ENCODE measurements at regions not wholly inside any gene's neighbourhood (a gene's known extent, or its start where the extent isn't known, plus 50 kb on each side); places are given as distances from the start of the nearest gene placed in this dataset.
"Not testable (repeated sequence)": the region's sequence is repeated elsewhere in the genome, so short reads cannot be mapped to it uniquely, and the experiment has no call there.

DNA sequence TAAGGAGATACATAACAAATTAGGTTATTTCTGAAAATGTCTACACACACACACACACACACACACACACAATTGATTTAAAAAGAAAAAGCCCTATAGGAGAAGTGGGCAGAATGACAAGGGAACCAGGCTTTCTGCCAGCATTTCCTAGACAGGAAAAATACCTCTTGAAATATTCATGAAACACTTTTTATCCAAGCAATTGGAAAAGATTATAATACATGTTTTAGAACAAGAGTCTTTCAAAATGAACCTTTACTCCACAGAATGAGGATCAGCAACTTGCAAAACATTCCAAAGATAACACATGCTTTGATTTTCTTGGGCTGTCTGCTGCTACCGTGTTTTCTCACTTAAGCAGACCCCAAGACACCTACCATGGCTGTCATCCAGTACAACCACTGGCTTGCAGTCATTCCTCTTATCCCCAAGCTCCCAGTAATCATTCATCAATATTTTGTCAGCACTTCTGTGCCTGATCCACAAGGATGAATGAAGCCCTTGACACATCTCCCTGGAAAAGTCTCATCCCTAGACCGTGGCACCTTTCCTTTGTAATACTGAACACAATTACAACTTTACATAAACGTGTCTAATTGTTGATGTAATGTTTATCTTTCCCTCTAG lies 717.1 kb upstream of the ZNF608 start:
- no peak for DNase-seq

DNA sequence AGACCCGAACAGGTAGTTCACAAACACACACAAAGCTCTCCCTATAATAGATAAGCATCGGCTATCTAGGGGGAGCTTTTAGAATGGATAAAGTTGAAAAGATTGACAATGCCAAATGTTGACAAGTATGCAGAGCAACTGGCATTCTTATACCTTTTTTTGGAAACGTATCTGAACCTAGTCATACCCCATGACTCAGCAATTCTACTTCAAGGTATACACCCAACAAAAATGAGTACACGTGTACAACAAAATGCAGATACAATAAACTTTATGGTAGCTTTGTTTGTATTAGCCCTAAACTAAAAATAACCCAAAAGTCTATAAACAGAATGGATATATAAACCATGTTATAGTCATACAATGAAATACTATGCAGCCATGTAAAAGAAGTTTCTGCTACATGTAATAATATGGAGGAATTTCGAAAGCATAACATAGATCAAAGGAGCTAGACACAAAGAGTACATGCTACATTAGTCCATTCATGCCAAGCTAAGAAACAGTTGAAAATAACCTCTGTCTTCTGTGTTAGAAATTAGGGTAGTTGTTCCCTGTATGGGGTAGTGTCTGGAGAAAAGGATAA lies 718.5 kb upstream of the ZNF608 start:
- DNase-seq = no peak
- intact Hi-C loops (cut with DNase I) = no loop called here

More for the DNA sequence above, 717.1 kb upstream of the ZNF608 start:
- intact Hi-C loops (cut with DNase I) = no loop called here

DNA sequence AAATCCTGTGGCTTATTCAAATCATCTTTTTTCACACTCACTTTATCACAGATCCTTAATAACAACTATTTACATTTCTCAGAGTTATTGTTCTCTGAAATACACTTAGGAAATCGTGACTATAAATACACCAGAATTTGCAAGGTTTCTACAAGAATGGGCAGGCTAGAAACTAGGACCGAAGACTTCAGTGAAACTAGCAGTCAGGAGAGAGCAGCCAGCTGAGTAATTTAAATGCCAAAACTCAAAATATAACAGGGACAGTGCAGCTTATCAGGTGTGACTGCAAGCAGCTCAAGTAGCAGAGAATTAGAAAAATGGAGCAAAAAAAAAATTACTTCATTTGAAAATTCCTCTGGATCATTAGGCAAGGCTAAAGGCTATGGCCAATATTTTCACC lies 719.3 kb upstream of the ZNF608 start:
- intact Hi-C loops (cut with DNase I) = no loop called here

DNA sequence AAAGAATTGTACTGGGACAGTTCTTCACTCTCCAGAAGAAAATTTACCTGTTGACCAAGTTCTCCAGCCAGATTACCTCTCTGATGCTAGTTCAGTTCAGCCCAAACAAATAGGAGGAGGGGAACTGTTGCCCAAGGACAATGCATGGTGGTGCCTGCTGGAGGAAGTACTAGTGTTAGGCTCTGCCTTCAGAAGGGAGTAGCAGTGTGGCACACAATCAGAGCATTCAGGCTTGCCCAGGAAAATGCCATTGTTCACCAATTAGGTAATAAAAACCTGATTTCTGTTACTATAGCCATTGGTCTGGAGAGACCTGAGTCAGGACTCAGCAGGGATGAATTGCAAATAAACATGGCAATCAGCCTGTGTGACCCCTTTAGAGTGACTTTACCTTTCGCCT lies 720.8 kb upstream of the ZNF608 start:
- intact Hi-C loops (cut with DNase I) = no loop called here
- DNase-seq = no peak

More for the DNA sequence above, 719.3 kb upstream of the ZNF608 start:
- DNase-seq = no peak

DNA sequence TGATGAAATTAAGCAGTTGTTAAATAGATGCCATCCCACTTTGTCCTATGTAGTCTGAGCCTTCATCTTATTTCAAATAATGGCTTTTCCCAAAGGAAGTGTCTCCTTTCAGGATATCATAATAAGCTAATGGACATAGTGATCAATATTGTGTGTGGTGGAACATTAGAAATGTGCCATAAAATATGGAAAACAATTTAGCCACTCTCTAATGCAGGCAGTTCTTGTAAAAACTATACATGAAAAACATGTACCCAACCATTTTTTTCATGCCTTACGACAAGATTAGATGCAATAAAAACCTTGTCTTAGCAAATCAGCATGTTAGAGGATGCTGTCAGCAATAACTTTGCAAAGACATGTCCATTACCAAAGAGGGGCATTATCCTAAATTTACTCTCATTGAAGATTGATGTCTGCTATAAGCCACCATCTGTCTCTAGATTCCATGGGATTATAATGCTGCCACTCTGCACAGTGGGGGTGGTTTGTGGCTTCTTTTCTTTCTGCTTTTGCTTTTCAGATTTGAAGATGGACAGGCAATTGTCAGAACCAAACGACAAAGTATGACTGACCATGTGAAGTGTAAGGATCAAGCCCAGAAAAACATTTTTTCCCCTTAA lies 724.0 kb upstream of the ZNF608 start:
- no peak for DNase-seq
- intact Hi-C loops (cut with DNase I) = no loop called here

DNA sequence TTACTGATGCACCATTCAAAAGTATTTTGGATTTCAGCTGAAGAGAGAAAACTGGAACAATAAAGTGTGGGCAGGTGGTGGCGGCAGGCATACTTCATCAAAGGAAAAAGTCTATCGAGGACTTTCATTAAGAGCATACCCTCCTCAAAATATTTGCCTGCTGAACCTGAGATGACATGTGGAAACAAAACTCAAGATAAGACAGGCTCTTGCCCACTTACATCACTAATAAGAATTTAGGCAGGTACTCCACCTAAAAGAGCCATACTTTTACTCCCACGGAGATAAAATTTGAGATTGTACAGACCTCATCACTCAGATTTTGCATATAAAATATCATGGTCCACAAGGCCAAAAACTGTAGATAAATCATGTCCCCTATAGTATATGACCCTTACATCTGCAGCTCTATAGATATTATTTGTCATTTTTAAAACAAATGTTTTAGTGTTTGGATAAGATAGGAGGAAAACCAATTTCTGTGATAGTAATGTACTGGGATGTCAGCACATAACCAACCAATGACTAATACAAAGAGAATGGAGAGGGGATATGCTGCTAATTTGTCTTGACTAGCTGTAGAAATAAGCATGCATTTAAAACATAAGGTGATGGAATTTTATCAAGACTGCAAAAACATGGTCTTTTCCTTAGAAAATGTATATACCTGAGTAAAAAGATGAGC lies 730.6 kb upstream of the ZNF608 start:
- intact Hi-C loops (cut with DNase I) = no loop called here
- no peak for DNase-seq

DNA sequence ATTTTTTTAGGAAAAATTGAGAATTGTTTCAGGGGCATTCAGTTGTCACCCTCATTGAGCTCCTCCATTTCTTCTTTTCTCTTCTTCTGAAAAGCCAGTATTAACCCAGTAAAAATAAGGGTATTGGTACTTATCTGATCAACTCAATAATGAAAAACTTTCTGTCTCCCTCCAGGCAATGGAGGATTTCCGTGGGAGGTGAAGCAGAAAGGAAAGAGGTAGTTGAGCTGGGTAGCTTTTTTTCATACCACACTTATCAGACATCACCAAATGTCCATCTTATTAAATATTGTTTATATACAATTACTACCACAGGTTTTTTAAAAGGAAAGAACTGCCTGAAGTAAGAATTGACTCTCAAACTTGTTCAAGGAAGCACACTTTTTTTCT lies 731.1 kb upstream of the ZNF608 start:
- intact Hi-C loops (cut with DNase I) = no loop called here
- no peak for DNase-seq

DNA sequence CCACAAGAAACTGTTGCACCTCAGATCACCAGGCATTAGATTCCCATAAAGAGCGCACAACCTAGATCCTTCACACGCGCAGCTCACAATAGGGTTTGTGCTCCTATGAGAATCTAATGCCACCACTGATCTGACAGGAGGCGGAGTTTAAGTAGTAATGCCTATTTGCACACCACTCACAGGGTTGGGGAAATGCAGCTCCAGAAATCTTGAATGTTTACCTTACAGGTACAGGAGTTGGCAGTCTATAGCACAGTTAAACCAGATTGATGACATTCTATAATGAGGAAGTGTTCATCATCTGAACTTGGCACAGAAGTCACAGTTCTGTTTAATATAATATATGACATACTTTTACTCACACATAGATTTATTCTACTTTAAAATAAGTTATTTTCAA lies 732.2 kb upstream of the ZNF608 start:
- intact Hi-C loops (cut with DNase I) = no loop called here
- no peak for DNase-seq

DNA sequence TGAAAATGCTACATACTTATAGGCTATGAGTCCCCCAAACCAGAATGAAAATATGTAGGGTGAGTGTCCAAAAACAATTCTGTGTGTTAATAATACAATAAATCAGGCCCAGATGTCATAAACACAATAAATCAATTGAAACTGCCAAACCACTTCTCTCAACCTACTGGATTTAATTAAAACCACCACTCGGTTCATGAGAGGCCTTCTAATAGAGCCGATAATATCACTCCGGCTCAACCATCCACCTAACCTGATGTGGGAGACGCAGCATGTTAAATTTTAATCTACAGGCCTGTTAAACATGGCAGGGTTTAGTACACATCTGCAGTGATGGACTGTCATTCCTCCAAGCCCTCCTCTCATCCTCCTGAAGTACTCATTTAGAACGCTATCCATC lies 734.5 kb upstream of the ZNF608 start:
- DNase-seq = no peak
- intact Hi-C loops (cut with DNase I) = no loop called here

DNA sequence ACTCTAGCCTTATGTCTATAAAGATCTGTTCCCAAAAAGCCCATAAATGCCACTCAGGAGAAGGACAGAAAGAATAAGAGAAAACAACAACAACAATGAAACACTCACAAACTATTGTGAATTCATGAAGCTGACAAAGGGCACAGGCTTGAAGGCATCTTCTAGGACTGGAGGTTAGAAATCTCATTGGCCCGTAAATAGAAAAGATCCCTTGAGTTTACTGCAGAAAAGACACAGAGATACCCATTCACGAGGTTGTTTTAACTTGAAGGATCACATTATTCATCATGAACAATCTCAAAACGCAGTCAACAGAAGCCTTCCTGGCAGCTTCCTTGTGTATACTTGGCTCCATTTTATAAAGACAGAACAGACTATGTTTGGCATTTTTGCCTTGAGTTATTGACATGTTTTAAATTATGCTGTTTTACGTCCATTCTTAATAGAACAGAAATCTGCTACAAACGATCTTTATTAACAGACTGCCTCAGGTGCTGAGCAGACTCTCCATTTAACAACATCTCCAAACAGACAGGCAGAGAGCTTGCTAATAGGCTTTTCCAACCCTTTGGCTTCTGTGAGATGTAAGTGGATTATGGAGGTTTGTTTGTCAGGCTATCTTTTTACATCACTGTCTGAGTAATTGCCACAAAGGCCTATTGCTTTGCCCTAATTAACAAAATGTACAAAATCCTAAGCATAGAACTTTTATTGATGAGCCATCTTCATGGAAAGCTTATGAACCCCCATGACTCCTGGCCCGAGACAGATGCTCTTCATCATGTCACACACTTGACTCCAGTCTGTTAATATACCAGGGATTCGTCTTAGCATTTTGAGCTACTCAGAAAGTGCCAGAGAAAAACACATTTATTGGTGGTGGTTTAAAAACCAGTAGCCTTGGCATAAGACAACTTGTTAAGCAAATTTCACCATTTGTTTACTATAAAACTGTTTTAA lies 735.3 kb upstream of the ZNF608 start:
- DNase-seq = no peak
- intact Hi-C loops (cut with DNase I) = no loop called here

DNA sequence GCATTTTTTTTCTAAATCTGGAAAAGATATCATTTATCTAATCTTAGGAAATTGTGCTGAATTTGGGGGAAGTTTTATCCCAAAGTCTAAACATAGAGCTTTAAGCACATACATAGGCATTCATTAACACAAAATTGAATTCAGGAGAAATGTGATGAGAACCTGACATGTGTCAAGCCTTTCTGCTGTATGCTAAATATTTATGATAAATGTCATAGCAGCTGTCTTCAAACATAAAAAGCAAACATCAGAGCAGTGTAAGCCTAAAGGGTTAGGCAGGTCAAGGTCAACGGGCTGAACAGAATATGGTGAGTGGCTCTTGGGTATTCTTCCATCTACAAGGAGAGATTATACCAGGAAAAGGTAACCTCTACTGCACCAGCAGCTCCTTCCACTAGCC lies 737.2 kb upstream of the ZNF608 start:
- intact Hi-C loops (cut with DNase I) = no loop called here
- no peak for DNase-seq

DNA sequence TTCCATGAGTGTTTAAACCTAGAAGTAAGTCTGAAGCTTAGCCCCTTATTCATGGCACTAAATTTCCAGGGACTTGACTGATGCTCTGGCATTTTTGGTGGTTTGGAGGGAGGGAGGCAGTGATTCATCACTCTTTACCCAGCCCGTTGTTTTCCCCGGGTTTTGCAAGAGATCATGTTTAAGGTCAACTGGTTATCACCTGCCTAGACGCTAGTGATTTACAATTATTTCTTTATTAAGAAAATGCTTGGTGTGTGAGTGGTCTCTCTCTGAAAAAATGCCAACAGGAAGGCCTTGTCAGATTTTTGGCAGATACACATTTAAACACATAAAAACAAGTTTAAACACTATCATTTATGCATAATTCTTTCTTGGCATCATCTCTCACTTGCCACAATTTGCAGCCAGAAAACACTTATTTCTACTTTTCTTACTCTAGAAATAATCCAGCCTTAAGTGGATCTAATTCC lies 737.9 kb upstream of the ZNF608 start:
- DNase-seq = no peak
- intact Hi-C loops (cut with DNase I) = no loop called here

DNA sequence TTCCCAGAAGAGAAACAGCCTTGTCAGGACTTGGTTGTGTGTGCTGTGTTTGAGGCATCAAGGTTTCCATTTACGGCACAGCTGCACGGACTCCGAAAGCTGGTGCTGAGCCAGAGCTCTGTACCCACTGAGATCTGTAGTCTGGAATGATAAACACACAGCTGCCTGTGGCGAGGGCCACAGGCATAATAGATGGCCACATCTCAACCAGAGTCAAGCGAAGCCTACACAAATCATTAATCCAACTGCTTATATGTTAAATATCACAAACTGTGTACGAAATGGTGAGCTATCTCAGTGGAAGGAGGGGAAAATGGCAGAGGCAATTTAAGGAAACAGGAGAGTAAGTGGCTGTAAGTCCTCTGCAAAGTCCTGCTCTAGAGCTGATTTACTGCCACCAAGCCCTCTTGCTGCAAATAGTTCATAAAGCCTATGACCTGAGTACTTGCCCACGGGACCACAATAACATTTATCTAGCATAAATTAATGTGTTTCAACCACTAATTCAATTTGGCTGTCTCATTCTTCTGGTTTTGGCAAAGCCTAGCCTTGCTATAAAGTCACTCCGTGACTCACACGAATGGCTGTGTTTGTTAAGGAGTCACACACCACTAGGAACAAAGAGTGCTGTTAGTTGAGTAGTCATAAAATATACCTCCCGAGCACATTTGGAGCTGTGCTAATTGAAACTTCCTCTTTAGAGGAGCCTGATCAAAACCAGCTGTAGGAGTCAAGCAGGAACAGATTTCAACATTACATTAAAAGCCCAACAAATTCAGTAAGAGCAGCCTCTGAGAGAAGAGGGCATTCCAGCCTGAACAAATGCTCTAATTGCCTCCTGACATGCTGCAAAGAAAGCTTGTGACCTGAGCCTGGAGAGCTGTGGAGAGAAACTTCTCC lies 738.6 kb upstream of the ZNF608 start:
- DNase-seq = peak; percentile 67 to 97 (median 81)

DNA sequence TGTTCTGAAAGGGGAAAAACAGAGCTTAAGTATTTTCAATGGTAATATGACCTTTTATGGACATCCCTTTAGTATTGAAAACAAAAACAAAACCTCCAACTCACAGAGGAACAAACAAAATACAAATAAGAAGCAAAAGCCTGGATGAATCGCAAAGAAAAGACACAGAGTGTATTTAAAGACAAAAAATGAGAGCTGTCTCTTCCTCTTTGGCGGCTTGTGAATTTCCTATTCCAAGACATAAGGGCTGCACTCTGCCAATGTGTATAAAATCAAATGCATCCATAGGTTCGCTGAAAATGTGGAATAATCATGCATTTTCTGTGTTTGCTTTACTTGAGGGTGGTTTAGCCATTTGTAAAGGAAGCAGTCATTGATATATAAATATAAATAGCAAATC lies 739.3 kb upstream of the ZNF608 start:
- intact Hi-C loops (cut with DNase I) = loop anchor here (5.0 kb wide), 1 partner anchor 73 kb away; no protein-coding TSS in a partner anchor
- no peak for DNase-seq

More for the DNA sequence above, 738.6 kb upstream of the ZNF608 start:
- intact Hi-C loops (cut with DNase I) = loop anchor here (5.0 kb wide), 1 partner anchor 73 kb away; no protein-coding TSS in a partner anchor

DNA sequence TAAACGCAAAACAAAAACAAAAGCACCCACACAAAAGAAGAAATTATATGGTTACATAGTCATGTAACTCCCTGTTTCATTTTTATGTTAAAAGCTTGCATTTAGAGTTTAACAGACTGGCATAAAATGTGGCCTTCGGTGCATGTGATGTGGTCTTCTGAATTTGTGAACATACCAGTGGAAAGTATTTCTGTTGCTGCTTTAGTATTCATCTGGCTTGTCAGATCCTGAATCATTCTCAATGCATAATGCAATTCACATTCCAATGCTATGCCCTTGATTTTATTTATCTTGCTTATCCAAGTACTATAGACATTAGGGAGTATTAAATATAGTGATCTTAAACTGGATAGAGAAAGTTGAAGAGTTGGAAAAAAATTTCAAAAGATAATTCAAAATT lies 740.2 kb upstream of the ZNF608 start:
- intact Hi-C loops (cut with DNase I) = loop anchor here (5.0 kb wide), 1 partner anchor 74 kb away; no protein-coding TSS in a partner anchor
- no peak for DNase-seq

DNA sequence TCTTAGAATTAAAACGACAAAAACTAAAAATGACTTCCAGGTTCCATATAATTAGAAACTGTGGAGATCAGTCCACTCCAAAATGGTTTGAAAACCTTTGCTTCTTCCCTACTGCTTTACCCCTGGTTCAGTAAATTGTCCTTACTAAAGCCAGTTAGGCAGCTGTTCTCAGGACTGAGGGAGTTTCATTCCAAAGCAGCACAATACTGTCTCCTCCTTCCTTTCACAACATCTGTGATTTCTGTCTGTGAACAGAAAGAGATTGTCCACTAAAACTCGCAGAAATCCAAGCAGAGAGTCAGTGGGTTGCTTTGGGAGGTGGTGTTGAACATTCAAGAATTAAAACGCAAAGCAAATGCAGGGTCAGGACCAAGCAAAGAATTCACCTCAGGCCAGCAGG lies 740.8 kb upstream of the ZNF608 start:
- no peak for DNase-seq
- intact Hi-C loops (cut with DNase I) = loop anchor here (5.0 kb wide), 1 partner anchor 75 kb away; no protein-coding TSS in a partner anchor

DNA sequence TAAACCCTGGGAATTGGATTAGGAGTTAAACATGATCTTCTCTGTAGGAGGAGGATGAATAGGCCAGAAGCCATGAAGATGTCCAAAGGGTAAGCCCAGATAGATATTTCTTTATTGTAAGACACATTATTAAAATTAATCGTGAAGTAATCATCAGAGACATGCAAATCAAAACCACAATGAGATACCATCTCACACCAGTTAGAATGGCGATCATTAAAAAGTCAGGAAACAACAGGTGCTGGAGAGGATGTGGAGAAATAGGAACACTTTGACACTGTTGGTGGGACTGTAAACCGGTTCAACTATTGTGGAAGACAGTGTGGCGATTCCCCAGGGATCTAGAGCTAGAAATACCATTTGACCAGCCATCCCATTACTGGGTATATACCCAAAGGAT lies 741.2 kb upstream of the ZNF608 start:
- not testable (repeated sequence) for DNase-seq
- intact Hi-C loops (cut with DNase I) = loop anchor here (5.0 kb wide), 1 partner anchor 75 kb away; no protein-coding TSS in a partner anchor

DNA sequence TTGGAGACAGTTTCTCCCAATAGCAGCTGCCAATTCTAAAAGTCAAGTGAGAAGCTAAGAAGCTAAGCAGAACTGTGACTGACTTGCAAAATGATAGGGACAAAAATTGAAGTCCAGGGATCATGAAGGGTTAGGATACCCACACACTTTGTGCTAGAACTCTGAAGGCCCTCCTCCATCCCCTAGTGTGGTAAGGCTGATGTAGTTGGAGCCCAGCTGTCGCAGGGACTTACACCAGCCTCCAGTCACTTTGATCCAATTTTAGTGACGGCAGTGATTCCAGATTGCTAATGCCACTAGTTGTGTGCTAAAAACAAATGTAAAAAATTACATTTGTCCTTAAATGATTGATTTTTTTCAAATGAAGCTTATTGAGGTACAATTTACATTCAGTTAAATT lies 742.7 kb upstream of the ZNF608 start:
- intact Hi-C loops (cut with DNase I) = loop anchor here (5.0 kb wide), 1 partner anchor 77 kb away; no protein-coding TSS in a partner anchor
- no peak for DNase-seq

DNA sequence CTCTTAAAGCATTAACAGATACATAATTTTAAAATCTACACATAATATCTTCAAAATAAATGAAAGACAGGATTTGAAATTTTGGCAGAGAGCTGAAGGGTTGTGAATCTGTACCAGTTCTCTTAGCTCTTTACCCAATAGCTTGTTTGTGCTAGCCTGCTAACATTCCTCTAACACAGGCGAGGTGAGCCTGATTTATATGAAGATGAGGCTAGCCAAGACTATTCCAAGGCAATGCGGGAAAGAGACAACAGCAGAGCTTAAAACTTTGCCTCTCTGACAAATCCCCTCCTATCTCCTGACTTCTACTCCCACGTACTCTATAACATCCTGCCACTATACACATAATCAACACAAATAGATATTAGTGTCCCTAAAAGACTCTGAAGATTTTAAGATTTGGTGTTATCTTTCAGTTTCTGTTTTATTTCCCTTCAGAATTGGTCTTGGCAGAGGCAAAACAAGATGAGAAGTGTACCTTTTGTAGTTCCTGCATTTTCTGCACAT lies 745.6 kb upstream of the ZNF608 start:
- intact Hi-C loops (cut with DNase I) = no loop called here
- no peak for DNase-seq

All from posterior cingulate gyrus (tissue), 11 donors.